Muscle of arm (tissue), 1 donor: ENCODE measurements at regions not wholly inside any gene's neighbourhood (a gene's known extent, or its start where the extent isn't known, plus 50 kb on each side); places are given as distances from the start of the nearest gene placed in this dataset.
"Not testable (repeated sequence)": the region's sequence is repeated elsewhere in the genome, so short reads cannot be mapped to it uniquely, and the experiment has no call there.

Experiments used
- DNase-seq: peaks from one replicate; pipeline ENCODE4 v3.0.0-alpha.2; 2013

- DNase-seq, result no peak
Measured at GRCh38 chr4:20124317-20125026, 127.2 kb upstream of the SLIT2 start.

- no peak for DNase-seq
Measured at GRCh38 chr4:20122198-20122988, 129.3 kb upstream of the SLIT2 start.

GRCh38 chr4:20119141-20119540 lies 132.6 kb upstream of the SLIT2 start:
- DNase-seq, result no peak

GRCh38 chr4:20109391-20109790 lies 142.3 kb upstream of the SLIT2 start:
- no peak for DNase-seq

- no peak for DNase-seq
Measured at GRCh38 chr4:20106921-20107320, 144.8 kb upstream of the SLIT2 start.

- no peak for DNase-seq
Measured at GRCh38 chr4:20101831-20102230, 149.9 kb upstream of the SLIT2 start.

GRCh38 chr4:20096911-20097310 lies 154.8 kb upstream of the SLIT2 start:
- DNase-seq, result no peak

- DNase-seq, result no peak
Measured at GRCh38 chr4:20095805-20096541, 155.7 kb upstream of the SLIT2 start.

GRCh38 chr4:20091781-20092180 lies 159.9 kb upstream of the SLIT2 start:
- peak; percentile 32 for DNase-seq

GRCh38 chr4:20087522-20087911 lies 164.2 kb upstream of the SLIT2 start:
- DNase-seq, result no peak

GRCh38 chr4:20086799-20087521 lies 164.7 kb upstream of the SLIT2 start:
- no peak for DNase-seq

GRCh38 chr4:20086067-20086798 lies 165.5 kb upstream of the SLIT2 start:
- no peak for DNase-seq

- no peak for DNase-seq
Measured at GRCh38 chr4:20085653-20086052, 166.1 kb upstream of the SLIT2 start.

GRCh38 chr4:20085156-20085555 lies 166.5 kb upstream of the SLIT2 start:
- no peak for DNase-seq

- DNase-seq, result no peak
Measured at GRCh38 chr4:20084488-20084887, 167.2 kb upstream of the SLIT2 start.

- no peak for DNase-seq
Measured at GRCh38 chr4:20078644-20079043, 173.1 kb upstream of the SLIT2 start.

GRCh38 chr4:20075248-20075871 lies 176.3 kb upstream of the SLIT2 start:
- no peak for DNase-seq

GRCh38 chr4:20074450-20074849 lies 177.3 kb upstream of the SLIT2 start:
- DNase-seq, result no peak

GRCh38 chr4:20065952-20066351 lies 185.8 kb upstream of the SLIT2 start:
- no peak for DNase-seq

- DNase-seq, result not testable (repeated sequence)
Measured at GRCh38 chr4:20062857-20063256, 188.8 kb upstream of the SLIT2 start.

- DNase-seq, result no peak
Measured at GRCh38 chr4:20062054-20062453, 189.7 kb upstream of the SLIT2 start.
